Tibial artery (tissue), 4 donors: ENCODE measurements at regions not wholly inside any gene's neighbourhood (a gene's known extent, or its start where the extent isn't known, plus 50 kb on each side); places are given as distances from the start of the nearest gene placed in this dataset.
A peak's percentile ranks its signal among the peaks of the same experiment; 100 is the strongest.

Experiments used
- DNase-seq, 2 donors: peaks; one replicate each; pipeline ENCODE4 v3.0.0-alpha.2; 2019
- H3K27ac ChIP-seq, 2 donors: fragments of 200-600 bp; sonication (generic) in 1 of 2; 1 replicate in 1 of 2; 2 replicates in 1 of 2; pipeline ENCODE4 v1.5.1; 2018 to 2019; ENCODE audit warnings: mild to moderate bottlenecking in 1 of 2
- H3K27me3 ChIP-seq, 2 donors: fragments of 200-600 bp; sonication (generic) in 1 of 2; one replicate each; pipeline versions ENCODE4 v1.5.1 to v1.6.0; 2016 to 2019
- H3K36me3 ChIP-seq, 3 donors: fragments of 200-600 bp; sonication (generic) in 2 of 3; one replicate each; pipeline ENCODE4 v1.5.1; 2016 to 2019; ENCODE audit warnings: mild to moderate bottlenecking in 2 of 3
- H3K4me1 ChIP-seq, 4 donors: fragments of 200-600 bp; sonication (generic) in 2 of 4; 1 replicate in 3 of 4; 2 replicates in 1 of 4; pipeline ENCODE4 v1.5.1; 2016 to 2019
- H3K4me3 ChIP-seq, 2 donors: fragments of 200-600 bp; sonication (generic) in 1 of 2; 1 replicate in 1 of 2; 2 replicates in 1 of 2; pipeline ENCODE4 v1.5.1; 2018 to 2019; ENCODE audit warnings: mild to moderate bottlenecking in 2 of 2
- H3K9me3 ChIP-seq, 3 donors: fragments of 200-600 bp; sonication (generic) in 1 of 3; one replicate each; pipeline ENCODE4 v1.5.1; 2016 to 2019
- intact Hi-C: fragments of 100-400 bp; cut with DNase I; formaldehyde crosslinking; loops from one replicate; pipeline ENCODE4 v1.15.0; 2023; ENCODE audit warnings: low total_unique reads
- TF ChIP-seq, protein P1 (sequence below), 2 experiments: fragments of 200-600 bp in 1 of 2; fragments of 450-650 bp in 1 of 2; IDR thresholded peaks; one replicate each; pipeline ENCODE4 v1.5.1; 2017 to 2019; ENCODE audit warnings: antibody characterized with exemption in 2 of 2, mild to moderate bottlenecking in 1 of 2, moderate library complexity in 1 of 2

DNA sequence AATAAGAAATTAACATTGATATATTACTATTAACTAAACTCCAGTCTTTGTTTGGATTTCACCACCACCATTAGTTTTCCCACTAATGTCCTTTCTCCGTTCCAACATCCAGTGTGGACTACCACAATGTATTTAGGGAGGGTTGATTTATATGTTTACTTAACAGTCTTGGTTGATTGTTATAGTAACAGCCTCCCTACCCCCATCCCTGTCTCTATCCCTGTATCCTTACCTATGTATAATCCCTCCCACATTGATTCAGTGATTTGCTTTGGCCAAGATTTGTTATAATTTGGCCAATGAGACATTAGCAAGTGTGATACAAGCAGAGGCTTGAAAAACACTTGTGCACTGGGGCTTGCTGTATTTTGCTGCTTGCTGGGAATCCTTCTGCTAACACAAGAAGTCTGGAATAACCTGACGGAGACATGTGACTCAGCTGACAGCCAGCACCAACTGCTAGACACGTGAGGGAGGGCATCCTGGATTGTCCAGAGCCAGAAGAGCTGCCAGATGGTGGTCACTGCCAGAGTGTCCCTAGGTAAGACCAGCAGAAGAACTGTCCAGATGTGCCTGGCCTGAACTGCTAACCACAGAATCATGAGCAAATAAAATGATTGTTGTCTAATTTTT is 51.2 kb upstream of the TCF7 start:
- Histone ChIP-seq H3K4me1 (peaks cover 0 to 18% (median 16%) of the 10 kb centered on the region in 4 donors), H3K27me3 (no peaks in the 10 kb centered on the region), H3K4me3 (no peak overlapping the region), H3K36me3 (no peaks in the 10 kb centered on the region), H3K27ac (no peak overlapping the region), H3K9me3 (no peaks in the 10 kb centered on the region)
- intact Hi-C loops = no loop called here
- TF ChIP-seq, protein P1, sequence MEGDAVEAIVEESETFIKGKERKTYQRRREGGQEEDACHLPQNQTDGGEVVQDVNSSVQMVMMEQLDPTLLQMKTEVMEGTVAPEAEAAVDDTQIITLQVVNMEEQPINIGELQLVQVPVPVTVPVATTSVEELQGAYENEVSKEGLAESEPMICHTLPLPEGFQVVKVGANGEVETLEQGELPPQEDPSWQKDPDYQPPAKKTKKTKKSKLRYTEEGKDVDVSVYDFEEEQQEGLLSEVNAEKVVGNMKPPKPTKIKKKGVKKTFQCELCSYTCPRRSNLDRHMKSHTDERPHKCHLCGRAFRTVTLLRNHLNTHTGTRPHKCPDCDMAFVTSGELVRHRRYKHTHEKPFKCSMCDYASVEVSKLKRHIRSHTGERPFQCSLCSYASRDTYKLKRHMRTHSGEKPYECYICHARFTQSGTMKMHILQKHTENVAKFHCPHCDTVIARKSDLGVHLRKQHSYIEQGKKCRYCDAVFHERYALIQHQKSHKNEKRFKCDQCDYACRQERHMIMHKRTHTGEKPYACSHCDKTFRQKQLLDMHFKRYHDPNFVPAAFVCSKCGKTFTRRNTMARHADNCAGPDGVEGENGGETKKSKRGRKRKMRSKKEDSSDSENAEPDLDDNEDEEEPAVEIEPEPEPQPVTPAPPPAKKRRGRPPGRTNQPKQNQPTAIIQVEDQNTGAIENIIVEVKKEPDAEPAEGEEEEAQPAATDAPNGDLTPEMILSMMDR (IDR thresholded peaks at IDR 0.05) = no peak
- peak in 1 of 2 donors; percentile 13 for DNase-seq

DNA sequence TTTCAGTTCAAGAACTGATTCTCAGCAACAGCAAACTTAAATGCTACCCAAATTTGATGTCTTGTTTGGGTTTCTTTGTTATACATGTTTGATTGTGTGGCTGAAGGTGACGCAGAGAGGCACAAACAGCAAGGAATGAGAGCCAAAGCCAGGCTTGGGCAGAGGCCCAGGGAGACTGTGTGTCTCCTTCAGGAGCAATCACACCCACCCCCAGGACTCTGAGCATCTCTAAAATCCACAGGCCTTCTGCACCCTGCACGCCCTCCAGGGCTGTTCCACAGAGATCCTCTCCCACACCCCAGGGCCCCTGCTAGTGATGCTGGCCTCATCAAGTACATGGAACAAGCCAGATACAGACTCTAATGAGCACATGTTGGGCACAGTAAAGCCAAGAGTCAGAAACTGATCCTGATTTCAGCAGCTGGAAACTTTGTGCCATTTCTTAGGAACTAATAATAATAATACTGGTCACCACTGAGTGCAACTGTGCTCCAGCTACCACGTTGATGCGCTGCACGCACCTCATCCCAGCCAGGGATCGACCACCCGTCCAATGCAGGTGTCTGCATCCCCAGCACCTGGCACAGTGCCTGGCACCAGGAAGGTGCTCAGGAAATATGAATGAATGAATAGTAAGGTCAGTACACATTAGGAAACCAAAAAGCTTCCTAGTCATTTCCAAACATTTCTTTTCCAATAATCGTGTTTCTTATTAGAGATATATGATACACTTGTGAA is 54.6 kb upstream of the TCF7 start:
- Histone ChIP-seq H3K4me3 (no peak overlapping the region), H3K27me3 (no peaks in the 10 kb centered on the region), H3K27ac (peak overlapping the region; percentile 70 to 81), H3K9me3 (no peaks in the 10 kb centered on the region), H3K36me3 (no peaks in the 10 kb centered on the region), H3K4me1 (peaks cover 0 to 24% (median 17%) of the 10 kb centered on the region in 4 donors)
- intact Hi-C loops = no loop called here
- TF ChIP-seq, protein P1 (IDR thresholded peaks at IDR 0.05) = no peak
- DNase-seq = peak in 1 of 2 donors; percentile 47

DNA sequence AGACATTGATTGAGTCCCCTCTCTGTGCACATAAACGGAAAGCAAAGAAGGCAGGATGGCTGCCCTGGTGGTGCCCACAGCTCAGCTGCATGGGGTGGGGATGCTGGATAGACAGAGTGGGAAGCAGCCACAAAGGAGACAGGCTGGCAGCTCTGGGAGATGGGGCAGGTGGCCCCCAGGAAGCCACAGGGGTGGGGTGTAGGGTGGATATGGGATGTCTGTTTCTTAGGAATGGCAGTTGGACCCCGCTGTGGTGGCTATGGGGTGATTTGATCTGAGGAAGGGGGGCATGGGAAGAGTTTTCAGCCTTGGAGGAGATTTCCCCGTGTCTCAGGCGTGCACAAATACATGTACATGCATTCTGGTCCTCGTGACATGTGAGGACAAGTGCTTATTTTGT is 50.2 kb upstream of the VDAC1 start:
- Histone ChIP-seq H3K27ac (no peak overlapping the region), H3K9me3 (no peaks in the 10 kb centered on the region), H3K36me3 (no peaks in the 10 kb centered on the region), H3K4me1 (peaks cover 0 to 24% (median 17%) of the 10 kb centered on the region in 4 donors), H3K27me3 (no peaks in the 10 kb centered on the region), H3K4me3 (no peak overlapping the region)
- intact Hi-C loops = no loop called here
- TF ChIP-seq, protein P1 (IDR thresholded peaks at IDR 0.05) = no peak
- DNase-seq = no peak
